Ectodermal cell (in vitro differentiated cells): ENCODE measurements at regions not wholly inside any gene's neighbourhood (a gene's known extent, or its start where the extent isn't known, plus 50 kb on each side); places are given as distances from the start of the nearest gene placed in this dataset.

ENCODE experiments used
- H3K27ac ChIP-seq: 2 replicates; pipeline ENCODE4 v1.7.0; 2013; ENCODE audit warnings: mild to moderate bottlenecking, low read depth, low read length; ENCODE audit not compliant: insufficient read depth, poor library complexity, severe bottlenecking
- H3K27me3 ChIP-seq: 2 replicates; pipeline ENCODE4 v1.7.0; 2013; ENCODE audit warnings: mild to moderate bottlenecking, low read length; ENCODE audit not compliant: insufficient read depth, control insufficient read depth, poor library complexity, severe bottlenecking
- H3K36me3 ChIP-seq: one replicate; pipeline ENCODE4 v1.7.0; 2013; ENCODE audit warnings: low read length; ENCODE audit not compliant: control insufficient read depth, insufficient read depth
- H3K4me1 ChIP-seq: one replicate; pipeline ENCODE4 v1.7.0; 2013; ENCODE audit warnings: low read length; ENCODE audit not compliant: control insufficient read depth, insufficient read depth
- H3K4me3 ChIP-seq: 2 replicates; pipeline ENCODE4 v1.7.0; 2013; ENCODE audit warnings: low read depth, low read length, control low read depth; ENCODE audit not compliant: insufficient read depth
- H3K9me3 ChIP-seq: 2 replicates; pipeline ENCODE4 v1.7.0; 2013; ENCODE audit warnings: mild to moderate bottlenecking, low read length, moderate library complexity; ENCODE audit not compliant: control insufficient read depth
- WGBS, 2 experiments: methylation state at CpG; one replicate each; pipeline ENCODE4 v1.1.7; 2013; ENCODE audit warnings: missing lambda C conversion rate in 2 of 2; 5-methylcytosine and 5-hydroxymethylcytosine counted together

GRCh38 chr14:99039331-99040041, 232.5 kb downstream of the BCL11B start:
- WGBS, 2 experiments, result 91 to 92% methylated on average over 12 of the region's 12 CpGs
- H3K9me3 ChIP-seq, result no peaks in the 10 kb centered on the region
- peaks cover 14% of the 10 kb centered on the region for H3K4me1 ChIP-seq
- no peaks in the 10 kb centered on the region for H3K36me3 ChIP-seq
- no peak overlapping the region for H3K27ac ChIP-seq
- H3K4me3 ChIP-seq, result no peak overlapping the region
- H3K27me3 ChIP-seq, result no peaks in the 10 kb centered on the region

GRCh38 chr14:99040052-99040451, 231.9 kb downstream of the BCL11B start:
- no peaks in the 10 kb centered on the region for H3K36me3 ChIP-seq
- H3K27me3 ChIP-seq, result no peaks in the 10 kb centered on the region
- no peak overlapping the region for H3K27ac ChIP-seq
- H3K9me3 ChIP-seq, result no peaks in the 10 kb centered on the region
- 84% methylated on average over 18 of the region's 18 CpGs for WGBS, 2 experiments
- H3K4me1 ChIP-seq, result peaks cover 14% of the 10 kb centered on the region
- H3K4me3 ChIP-seq, result no peak overlapping the region

DNA sequence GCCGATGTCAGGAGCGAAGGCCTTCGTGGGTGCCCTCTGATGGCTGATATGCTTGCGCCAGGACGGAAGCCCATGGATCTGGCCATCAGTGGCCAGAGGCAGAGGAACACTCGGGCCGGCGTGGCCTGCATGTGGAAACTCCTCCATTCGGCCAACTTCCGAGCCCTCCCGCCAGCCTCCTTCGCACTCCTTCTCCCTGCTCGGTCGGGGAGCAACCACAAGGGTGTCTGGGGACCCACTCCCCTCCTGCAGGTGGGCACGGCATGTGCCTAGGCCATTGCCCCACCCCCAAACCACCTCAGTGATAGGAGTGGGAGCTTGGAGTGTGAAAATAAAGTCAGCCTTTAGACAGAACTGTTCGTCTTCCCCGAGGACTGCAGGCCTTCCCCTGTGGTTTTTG, 231.3 kb downstream of the BCL11B start:
- H3K4me3 ChIP-seq, result no peak overlapping the region

DNA sequence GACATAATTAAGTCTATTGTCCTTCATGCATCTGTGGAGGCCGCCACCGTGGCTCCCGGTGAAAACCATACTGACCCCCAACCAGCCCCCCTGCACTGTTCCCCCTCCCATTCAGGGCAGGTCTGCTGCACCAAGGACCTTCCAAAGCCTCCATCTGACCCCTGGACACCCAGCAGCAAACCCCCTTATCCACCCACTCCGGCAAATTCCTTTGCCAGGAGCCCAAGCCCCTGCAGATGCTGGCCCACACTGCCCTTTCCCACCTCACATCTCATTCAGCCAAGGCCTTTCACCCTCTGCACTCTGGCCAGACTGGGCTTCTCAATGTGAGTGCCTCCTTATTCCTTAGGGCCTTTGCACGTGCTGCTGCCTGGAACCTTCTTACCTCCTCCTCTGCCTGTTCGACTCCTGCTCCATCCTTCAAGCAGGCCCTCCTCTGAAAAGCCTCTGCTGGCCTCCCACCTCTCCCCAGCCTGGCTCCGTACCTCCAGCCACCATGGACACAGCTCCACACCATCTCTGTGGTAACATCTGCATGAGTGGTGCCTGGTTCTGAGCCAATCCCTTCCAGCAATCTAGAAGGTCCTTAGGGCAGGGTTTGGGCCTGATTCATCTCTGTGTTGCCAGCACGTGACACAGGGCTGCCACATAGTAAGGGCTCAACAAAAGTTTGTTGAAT, 230.7 kb downstream of the BCL11B start:
- Histone ChIP-seq H3K9me3 (no peaks in the 10 kb centered on the region), H3K4me3 (no peak overlapping the region), H3K27me3 (no peaks in the 10 kb centered on the region), H3K4me1 (peaks cover 10% of the 10 kb centered on the region), H3K27ac (no peak overlapping the region), H3K36me3 (no peaks in the 10 kb centered on the region)
- WGBS, 2 experiments, result 86 to 88% methylated on average over 8 of the region's 8 CpGs

More for the DNA sequence above, 231.3 kb downstream of the BCL11B start:
- 87 to 88% methylated on average over 16 to 17 of the region's 17 CpGs for WGBS, 2 experiments
- no peaks in the 10 kb centered on the region for H3K36me3 ChIP-seq
- H3K27ac ChIP-seq, result no peak overlapping the region
- H3K27me3 ChIP-seq, result no peaks in the 10 kb centered on the region
- H3K9me3 ChIP-seq, result no peaks in the 10 kb centered on the region
- peaks cover 14% of the 10 kb centered on the region for H3K4me1 ChIP-seq

DNA sequence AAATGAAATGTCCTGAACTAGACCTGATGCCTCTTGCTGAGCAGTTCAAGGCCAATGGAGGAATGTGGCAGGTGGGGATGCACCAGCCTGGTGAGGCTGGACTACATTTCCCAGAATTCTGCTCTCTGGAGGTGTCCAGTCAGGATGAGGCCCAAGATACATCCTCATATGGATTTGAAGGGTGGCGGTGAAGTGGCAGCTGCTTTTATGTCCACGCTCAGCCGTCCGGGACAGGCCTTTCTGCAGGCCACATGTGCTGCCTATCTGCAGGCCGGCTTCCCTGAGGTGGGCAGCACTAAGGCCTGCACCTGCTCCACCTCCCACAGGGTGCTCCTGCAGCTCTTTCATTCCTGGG, 230.2 kb downstream of the BCL11B start:
- H3K4me1 ChIP-seq, result peaks cover 8% of the 10 kb centered on the region
- H3K4me3 ChIP-seq, result no peak overlapping the region
- H3K27me3 ChIP-seq, result no peaks in the 10 kb centered on the region
- WGBS, 2 experiments, result 94 to 96% methylated on average over 5 of the region's 5 CpGs
- H3K36me3 ChIP-seq, result no peaks in the 10 kb centered on the region
- H3K27ac ChIP-seq, result no peak overlapping the region
- H3K9me3 ChIP-seq, result no peaks in the 10 kb centered on the region

DNA sequence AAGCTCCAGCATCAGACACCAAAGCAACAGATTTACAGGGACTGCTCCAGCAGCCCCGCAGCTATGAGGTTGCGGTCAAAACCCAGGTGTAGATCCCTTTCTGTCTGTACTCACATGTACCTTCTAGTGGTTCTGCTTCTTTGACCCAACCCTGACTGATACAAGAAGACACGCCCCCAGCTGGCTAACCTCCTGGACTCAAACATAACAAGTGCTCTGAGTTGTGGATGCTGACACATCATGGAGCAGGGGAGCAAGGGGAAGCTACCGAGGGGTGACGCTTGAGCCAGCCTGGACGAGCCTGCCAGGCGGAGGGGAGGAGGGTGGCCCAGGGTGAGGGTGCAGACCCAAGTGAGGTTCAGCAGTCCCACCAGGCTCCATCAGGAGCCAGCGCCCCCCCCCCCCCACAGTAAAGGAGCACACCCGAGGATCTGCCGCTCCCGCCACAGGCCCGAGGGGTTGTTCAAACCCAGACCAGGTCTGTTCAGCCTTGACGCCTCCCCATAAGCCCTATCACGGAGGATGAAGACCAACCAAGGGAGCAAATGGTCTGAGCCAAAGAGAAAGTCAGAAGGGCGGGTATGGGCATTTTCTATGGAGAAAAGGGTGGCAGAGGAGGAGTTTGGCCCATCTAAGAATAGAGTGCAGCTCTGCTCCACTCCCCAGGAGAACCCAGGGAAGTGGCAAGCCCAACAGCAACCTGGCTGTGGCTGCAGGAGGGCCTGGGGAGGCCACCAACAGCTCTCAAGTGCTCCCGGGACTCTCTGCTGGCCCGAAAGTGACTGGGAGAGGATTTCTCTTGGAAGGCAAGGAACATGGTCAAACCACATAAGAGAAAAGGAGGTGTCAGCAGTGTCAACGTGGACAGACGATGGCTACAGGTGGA, 229.4 kb downstream of the BCL11B start:
- Histone ChIP-seq H3K4me1 (peaks cover 14% of the 10 kb centered on the region), H3K27me3 (peaks cover 6% of the 10 kb centered on the region), H3K9me3 (no peaks in the 10 kb centered on the region), H3K4me3 (no peak overlapping the region), H3K27ac (no peak overlapping the region), H3K36me3 (no peaks in the 10 kb centered on the region)
- 93 to 94% methylated on average over 19 of the region's 19 CpGs for WGBS, 2 experiments

DNA sequence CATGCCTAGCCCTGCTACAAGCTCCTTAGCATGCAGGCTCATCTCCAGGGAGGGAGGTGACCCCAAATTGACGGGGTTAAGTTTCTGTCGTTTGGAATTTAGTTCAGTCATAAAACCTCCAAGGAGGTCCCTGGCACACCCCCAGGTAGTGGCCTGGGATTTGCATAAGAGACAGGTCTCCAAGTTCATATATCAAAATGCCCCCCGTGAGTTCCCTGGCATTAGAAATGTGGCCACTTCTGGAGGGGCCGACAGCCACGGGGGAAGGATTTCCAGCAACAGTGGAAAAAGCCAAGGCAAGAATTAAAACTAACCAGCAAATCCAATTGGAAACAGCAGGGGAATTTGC, 228.8 kb downstream of the BCL11B start:
- no peaks in the 10 kb centered on the region for H3K36me3 ChIP-seq
- H3K27me3 ChIP-seq, result peaks cover 6% of the 10 kb centered on the region
- WGBS, 2 experiments, result 86 to 92% methylated on average over 5 of the region's 5 CpGs
- H3K27ac ChIP-seq, result no peak overlapping the region
- peaks cover 15% of the 10 kb centered on the region for H3K4me1 ChIP-seq
- H3K9me3 ChIP-seq, result no peaks in the 10 kb centered on the region
- H3K4me3 ChIP-seq, result no peak overlapping the region

DNA sequence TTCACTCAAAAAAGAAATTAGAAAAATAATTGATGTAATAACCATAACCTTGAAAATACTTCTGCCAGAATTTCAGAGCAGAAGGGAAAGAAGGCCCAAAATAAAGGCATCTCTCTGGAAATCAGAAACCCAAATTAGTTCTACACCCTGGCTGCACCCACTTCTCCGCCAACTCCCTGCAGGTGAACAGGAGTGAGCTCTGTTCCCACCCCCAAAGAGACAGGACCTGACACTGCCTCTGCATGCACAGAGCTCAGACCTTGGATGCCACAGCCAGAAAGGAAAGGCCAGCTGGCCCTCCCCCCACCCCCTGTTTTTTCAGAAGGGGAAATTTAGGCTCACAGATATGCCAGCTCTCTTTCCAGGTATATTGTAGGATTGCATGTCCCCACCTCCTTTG, 228.2 kb downstream of the BCL11B start:
- WGBS, 2 experiments, result 86 to 100% methylated on average over 1 of the region's 1 CpG
- Histone ChIP-seq H3K27ac (no peak overlapping the region), H3K4me1 (peaks cover 15% of the 10 kb centered on the region), H3K4me3 (no peak overlapping the region), H3K36me3 (no peaks in the 10 kb centered on the region), H3K27me3 (peaks cover 6% of the 10 kb centered on the region), H3K9me3 (no peaks in the 10 kb centered on the region)

GRCh38 chr14:99047441-99048031, 224.5 kb downstream of the BCL11B start:
- no peak overlapping the region for H3K27ac ChIP-seq
- H3K4me1 ChIP-seq, result peaks cover 7% of the 10 kb centered on the region
- 61 to 64% methylated on average over 13 to 14 of the region's 14 CpGs for WGBS, 2 experiments
- H3K4me3 ChIP-seq, result no peak overlapping the region
- H3K9me3 ChIP-seq, result no peaks in the 10 kb centered on the region
- H3K36me3 ChIP-seq, result no peaks in the 10 kb centered on the region
- peaks cover 6% of the 10 kb centered on the region for H3K27me3 ChIP-seq

GRCh38 chr14:99050309-99050708, 221.7 kb downstream of the BCL11B start:
- no peaks in the 10 kb centered on the region for H3K9me3 ChIP-seq
- WGBS, 2 experiments, result 83% methylated on average over 1 of the region's 1 CpG; no CpG with 5 or more reads in 1 of the 2 experiments
- no peaks in the 10 kb centered on the region for H3K36me3 ChIP-seq
- no peak overlapping the region for H3K27ac ChIP-seq
- H3K27me3 ChIP-seq, result peaks cover 6% of the 10 kb centered on the region
- peaks cover 7% of the 10 kb centered on the region for H3K4me1 ChIP-seq
- no peak overlapping the region for H3K4me3 ChIP-seq
